Endothelial cell of umbilical vein (primary cell): ENCODE measurements at regions not wholly inside any gene's neighbourhood (a gene's known extent, or its start where the extent isn't known, plus 50 kb on each side); places are given as distances from the start of the nearest gene placed in this dataset.
A peak's percentile ranks its signal among the peaks of the same experiment; 100 is the strongest.

Experiments
- BruUV-seq: library from RNA; stranded (reverse); fragments of 400-500 nt; replicated peaks from 2 replicates; lab custom pipeline; 2021; lab: Mats Ljungman, UMichigan
- CTCF ChIA-PET: fragments of 300-600, 350-600 bp; sonication (Branson Sonifier 250); formaldehyde crosslinking; loops from one replicate; lab custom pipeline; 2021; ENCODE audit warnings: antibody characterized with exemption, inconsistent platforms; lab: Charles Lee
- POLR2A ChIA-PET: fragments of 300-600, 350-600 bp; sonication (Branson Sonifier 250); formaldehyde crosslinking; loops from one replicate; lab custom pipeline; 2021; ENCODE audit warnings: antibody characterized with exemption, inconsistent platforms; lab: Charles Lee
- DNase-seq: peaks from one replicate; pipeline ENCODE4 v3.0.0-alpha.2; 2011; ENCODE audit warnings: low read depth, low spot score
- FAIRE-seq: peaks from 2 replicates; lab custom pipeline; 2011; peaks lifted over from hg19 to GRCh38; lab: Jason Lieb, UNC
- H2AFZ ChIP-seq: 2 replicates; pipeline ENCODE4 v1.6.0; 2012; ENCODE audit warnings: low read depth, low read length, control low read depth, inconsistent platforms
- H3K27ac ChIP-seq: 2 replicates; pipeline ENCODE4 v1.5.1; 2011; ENCODE audit warnings: low read depth, mild to moderate bottlenecking, control low read depth, low read length, moderate library complexity; ENCODE audit not compliant: insufficient read depth
- H3K27me3 ChIP-seq, 2 experiments: 2 replicates each; pipeline versions ENCODE4 v1.6.0 to v1.6.1; 2011; ENCODE audit warnings: low read length in 2 of 2, mixed read lengths in 1 of 2; ENCODE audit not compliant: control insufficient read depth in 2 of 2, insufficient read depth in 2 of 2
- H3K36me3 ChIP-seq, 2 experiments: 2 replicates in 1 of 2; 3 replicates in 1 of 2; pipeline ENCODE4 v1.5.1; 2011; ENCODE audit warnings: low read length in 2 of 2, mild to moderate bottlenecking in 1 of 2, moderate library complexity in 1 of 2; ENCODE audit not compliant: control insufficient read depth in 2 of 2, insufficient read depth in 2 of 2; ENCODE audit errors: extremely low read depth in 1 of 2
- H3K4me1 ChIP-seq: 3 replicates; pipeline ENCODE4 v1.5.1; 2011; ENCODE audit warnings: mild to moderate bottlenecking, low read length; ENCODE audit not compliant: control insufficient read depth, insufficient read depth; ENCODE audit errors: extremely low read depth
- H3K4me2 ChIP-seq: 2 replicates; pipeline ENCODE4 v1.6.1; 2011; ENCODE audit warnings: low read length, control low read depth, mixed read lengths; ENCODE audit not compliant: insufficient read depth
- H3K4me3 ChIP-seq, 3 experiments: fragments of 200-600 bp in 1 of 3; sonication (generic), shearing (Covaris generic) in 1 of 3; replicated peaks in 1 of 3; 2 replicates each; pipeline ENCODE4 v1.5.1; 2011 to 2016; ENCODE audit warnings: control low read depth in 3 of 3, low read length in 3 of 3, mild to moderate bottlenecking in 2 of 3, inconsistent platforms in 1 of 3, low read depth in 1 of 3, moderate library complexity in 1 of 3; ENCODE audit not compliant: insufficient read depth in 1 of 3
- H3K79me2 ChIP-seq: 2 replicates; pipeline ENCODE4 v1.6.0; 2012; ENCODE audit warnings: low read length, inconsistent platforms; ENCODE audit not compliant: control insufficient read depth, insufficient read depth
- H3K9ac ChIP-seq: replicated peaks from 2 replicates; pipeline ENCODE3; 2011; ENCODE audit warnings: low read length, control low read depth; ENCODE audit not compliant: insufficient read depth; ENCODE audit errors: extremely low read depth
- H3K9me1 ChIP-seq: replicated peaks from 3 replicates; pipeline ENCODE4 v1.6.0; 2011; ENCODE audit warnings: mild to moderate bottlenecking, low read length; ENCODE audit not compliant: control insufficient read depth, insufficient read depth; ENCODE audit errors: extremely low read depth
- H3K9me3 ChIP-seq: replicated peaks from 2 replicates; pipeline ENCODE4 v1.5.1; 2012; ENCODE audit warnings: low read length, inconsistent platforms; ENCODE audit not compliant: control insufficient read depth, insufficient read depth
- H4K20me1 ChIP-seq: replicated peaks from 2 replicates; pipeline ENCODE3; 2011; ENCODE audit warnings: mild to moderate bottlenecking, low read length; ENCODE audit not compliant: control insufficient read depth, insufficient read depth; ENCODE audit errors: extremely low read depth
- EZH2 ChIP-seq: IDR thresholded peaks from 2 replicates; pipeline ENCODE4 v1.6.1; 2012; ENCODE audit warnings: borderline replicate concordance, low read depth, mild to moderate bottlenecking, moderate library complexity, low read length, inconsistent platforms; ENCODE audit not compliant: severe bottlenecking
- FOS ChIP-seq: IDR thresholded peaks from 2 replicates; pipeline ENCODE4 v1.6.1; 2011; ENCODE audit warnings: mild to moderate bottlenecking, low read length, moderate library complexity, borderline replicate concordance; ENCODE audit not compliant: insufficient read depth
- GATA2 ChIP-seq: IDR thresholded peaks from 2 replicates; pipeline ENCODE4 v1.7.0; 2011; ENCODE audit warnings: low read depth, mild to moderate bottlenecking, moderate library complexity, mixed read lengths, low read length; ENCODE audit not compliant: insufficient read length, insufficient read depth
- JUN ChIP-seq: IDR thresholded peaks from 2 replicates; pipeline ENCODE4 v1.6.1; 2011; ENCODE audit warnings: borderline replicate concordance, low read depth; ENCODE audit not compliant: insufficient read length, insufficient read depth
- MAX ChIP-seq: IDR thresholded peaks from 2 replicates; pipeline ENCODE4 v1.6.1; 2011; ENCODE audit not compliant: insufficient read depth, insufficient read length
- MYC ChIP-seq: IDR thresholded peaks from one replicate; pipeline ENCODE4 v1.6.1; 2011; ENCODE audit warnings: mild to moderate bottlenecking, low read depth, low read length
- POLR2A ChIP-seq: IDR thresholded peaks from 2 replicates; pipeline ENCODE4 v1.6.1; 2012; ENCODE audit warnings: low read depth, mild to moderate bottlenecking, control low read depth, low read length
- POLR2AphosphoS5 ChIP-seq: IDR thresholded peaks from 2 replicates; pipeline ENCODE4 v1.6.1; 2012; ENCODE audit warnings: low read depth, mild to moderate bottlenecking, control low read depth, low read length, moderate library complexity; ENCODE audit not compliant: insufficient read depth
- dilution Hi-C: fragments of 300-500 bp; cut with MboI; formaldehyde crosslinking; loops from one replicate; pipeline ENCODE4 v1.15.0; 2019; ENCODE audit warnings: low sequenced_read_pairs; ENCODE audit not compliant: extremely low pct_ligation_motif_present
- intact Hi-C: fragments of 100-400 bp; cut with micrococcal nuclease; formaldehyde crosslinking; loops from one replicate; pipeline ENCODE4 v1.10.0; 2022
- TF ChIP-seq, protein P1 (sequence below), 2 donors: IDR thresholded peaks; 1 replicate in 1 of 2; 2 replicates in 1 of 2; pipeline ENCODE4 v1.5.1; 2011; ENCODE audit warnings: low read length in 2 of 2, mild to moderate bottlenecking in 2 of 2, moderate library complexity in 2 of 2, control low read depth in 1 of 2, inconsistent platforms in 1 of 2, low read depth in 1 of 2; ENCODE audit not compliant: insufficient read depth in 1 of 2; ENCODE audit errors: extremely low read depth in 1 of 2

DNA sequence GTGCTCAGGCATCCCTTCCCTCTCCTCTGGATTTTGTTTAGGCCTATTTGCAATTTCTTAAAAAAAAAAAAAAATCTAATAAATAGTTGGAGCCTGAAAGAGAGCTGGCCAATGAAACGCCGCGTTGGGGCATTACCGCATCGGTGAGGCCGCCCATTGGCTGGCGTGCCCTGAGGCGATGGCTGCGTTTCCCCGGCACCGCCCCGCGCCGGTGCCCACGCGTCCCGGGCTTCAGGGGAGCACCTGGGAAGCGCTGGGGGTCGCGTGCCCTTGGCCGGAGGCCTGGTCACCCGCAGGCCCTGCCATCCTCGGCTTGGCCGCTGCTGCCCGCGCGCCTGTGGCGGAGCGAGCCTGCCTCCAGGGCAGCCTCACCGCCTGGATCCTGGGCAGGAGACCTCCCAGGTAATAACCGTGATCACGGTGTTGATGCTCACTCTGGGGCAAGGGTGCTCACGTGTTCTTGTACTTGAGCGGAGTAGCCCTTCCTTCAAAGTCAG, 155.4 kb downstream of the NRN1 start:
- Histone ChIP-seq H3K4me1 (no peaks in the 10 kb centered on the region), H3K9ac (no peak overlapping the region), H3K36me3 (no peaks in the 10 kb centered on the region), H4K20me1 (no peaks in the 10 kb centered on the region), H3K27ac (no peak overlapping the region), H3K79me2 (no peaks in the 10 kb centered on the region), H3K9me1 (no peaks in the 10 kb centered on the region), H3K27me3 (peaks cover 2 to 4% of the 10 kb centered on the region in 2 experiments), H3K9me3 (no peaks in the 10 kb centered on the region), H3K4me2 (peak overlapping the region; percentile 66), H3K4me3 (peak overlapping the region in 1 of 3 experiments; percentile 22), H2AFZ (peak overlapping the region; percentile 69)
- dilution Hi-C loops (no loop called here), intact Hi-C loops (no loop called here)
- no TSS peak for BruUV-seq
- TF ChIP-seq, protein P1, sequence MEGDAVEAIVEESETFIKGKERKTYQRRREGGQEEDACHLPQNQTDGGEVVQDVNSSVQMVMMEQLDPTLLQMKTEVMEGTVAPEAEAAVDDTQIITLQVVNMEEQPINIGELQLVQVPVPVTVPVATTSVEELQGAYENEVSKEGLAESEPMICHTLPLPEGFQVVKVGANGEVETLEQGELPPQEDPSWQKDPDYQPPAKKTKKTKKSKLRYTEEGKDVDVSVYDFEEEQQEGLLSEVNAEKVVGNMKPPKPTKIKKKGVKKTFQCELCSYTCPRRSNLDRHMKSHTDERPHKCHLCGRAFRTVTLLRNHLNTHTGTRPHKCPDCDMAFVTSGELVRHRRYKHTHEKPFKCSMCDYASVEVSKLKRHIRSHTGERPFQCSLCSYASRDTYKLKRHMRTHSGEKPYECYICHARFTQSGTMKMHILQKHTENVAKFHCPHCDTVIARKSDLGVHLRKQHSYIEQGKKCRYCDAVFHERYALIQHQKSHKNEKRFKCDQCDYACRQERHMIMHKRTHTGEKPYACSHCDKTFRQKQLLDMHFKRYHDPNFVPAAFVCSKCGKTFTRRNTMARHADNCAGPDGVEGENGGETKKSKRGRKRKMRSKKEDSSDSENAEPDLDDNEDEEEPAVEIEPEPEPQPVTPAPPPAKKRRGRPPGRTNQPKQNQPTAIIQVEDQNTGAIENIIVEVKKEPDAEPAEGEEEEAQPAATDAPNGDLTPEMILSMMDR (IDR thresholded peaks at IDR 0.05; ENCODE audit: extremely low read depth in 1 of 2, insufficient read depth in 1 of 2, low read depth in 1 of 2, low read length in 2 of 2), result no peak
- TF ChIP-seq MAX, result no peak
- TF ChIP-seq JUN, result no peak
- no peak for TF ChIP-seq POLR2AphosphoS5
- TF ChIP-seq GATA2, result no peak
- TF ChIP-seq EZH2, result no peak
- no peak for TF ChIP-seq MYC
- TF ChIP-seq FOS, result no peak
- no peak for TF ChIP-seq POLR2A
- ChIA-PET CTCF (interaction anchor here (1.9 kb wide), 1 partner anchor 380 kb away, joined by 7 read pairs; no protein-coding TSS in a partner anchor), POLR2A (no interaction called here)
- peak; percentile 19 for DNase-seq
- peak; percentile 55 for FAIRE-seq
